GM12878 (cell line): ENCODE measurements at regions not wholly inside any gene's neighbourhood (a gene's known extent, or its start where the extent isn't known, plus 50 kb on each side); places are given as distances from the start of the nearest gene placed in this dataset.

ENCODE experiments used
- ATAC-seq: fragments of 200-7000 bp; cut with Tn5 transposase; 3 replicates; pipeline ENCODE4 v1.9.1; 2020; ENCODE audit warnings: mild to moderate bottlenecking, moderate library complexity
- BruUV-seq: library from RNA; stranded (reverse); fragments of 400-500 nt; replicated peaks from 2 replicates; lab custom pipeline; 2021; lab: Mats Ljungman, UMichigan
- CTCF ChIA-PET: fragments of 300-600 bp; sonication (Branson Sonifier 250); formaldehyde crosslinking; extraction: SDS; loops from one replicate; lab custom pipeline; 2021; ENCODE audit warnings: inconsistent platforms; lab: Yijun Ruan, JAX
- POLR2A ChIA-PET: fragments of 350-600 bp; formaldehyde crosslinking; extraction: SDS; loops from one replicate; lab custom pipeline; 2021; ENCODE audit warnings: inconsistent platforms; lab: Charles Lee
- RAD21 ChIA-PET: fragments of 300-600 bp; sonication (Branson Sonifier 250); formaldehyde crosslinking; loops from one replicate; lab custom pipeline; 2023; ENCODE audit warnings: antibody characterized with exemption; ENCODE audit not compliant: unreplicated experiment; lab: Charles Lee
- SMC1A ChIA-PET: fragments of 300-600 bp; sonication (Branson Sonifier 250); formaldehyde crosslinking; loops from one replicate; lab custom pipeline; 2023; ENCODE audit not compliant: unreplicated experiment, uncharacterized antibody; lab: Charles Lee
- DNase-seq: peaks from one replicate; pipeline ENCODE4 v3.0.0-alpha.2; 2011; ENCODE audit warnings: low read depth, low spot score
- FAIRE-seq: peaks from 3 replicates; lab custom pipeline; 2011; peaks lifted over from hg19 to GRCh38; lab: Jason Lieb, UNC
- H2AFZ ChIP-seq: 2 replicates; pipeline ENCODE4 v1.6.0; 2011; ENCODE audit warnings: low read depth, low read length, control low read depth; ENCODE audit not compliant: control insufficient read depth
- H3K27ac ChIP-seq: 2 replicates; pipeline ENCODE4 v1.5.1; 2011; ENCODE audit warnings: control low read depth; ENCODE audit not compliant: control insufficient read depth, insufficient read depth
- H3K27me3 ChIP-seq, 2 experiments: replicated peaks in 1 of 2; 2 replicates each; pipeline versions ENCODE4 v1.6.0 to v1.6.1; 2011; ENCODE audit warnings: low read length in 1 of 2; ENCODE audit not compliant: control insufficient read depth in 2 of 2, insufficient read depth in 2 of 2
- H3K36me3 ChIP-seq, 2 experiments: 2 replicates each; pipeline ENCODE4 v1.5.1; 2011; ENCODE audit warnings: low read length in 1 of 2; ENCODE audit not compliant: control insufficient read depth in 2 of 2, insufficient read depth in 2 of 2
- H3K4me1 ChIP-seq: 2 replicates; pipeline ENCODE4 v1.6.1; 2011; ENCODE audit warnings: mild to moderate bottlenecking, low read length, moderate library complexity, mixed read lengths; ENCODE audit not compliant: control insufficient read depth, insufficient read depth
- H3K4me2 ChIP-seq: 2 replicates; pipeline ENCODE4 v1.6.0; 2011; ENCODE audit warnings: control low read depth; ENCODE audit not compliant: control insufficient read depth, insufficient read depth
- H3K4me3 ChIP-seq: fragments of 200-600 bp; sonication (generic); 2 replicates; pipeline ENCODE4 v1.5.1; 2016
- H3K79me2 ChIP-seq: 2 replicates; pipeline ENCODE4 v1.6.0; 2011; ENCODE audit warnings: low read length; ENCODE audit not compliant: control insufficient read depth, insufficient read depth
- H3K9ac ChIP-seq: 2 replicates; pipeline ENCODE4 v1.8.0; 2011; ENCODE audit warnings: low read length, control low read depth, mixed read lengths; ENCODE audit not compliant: control insufficient read depth, insufficient read depth
- H3K9me3 ChIP-seq: replicated peaks from 3 replicates; pipeline ENCODE4 v1.5.1; 2011; ENCODE audit warnings: mild to moderate bottlenecking, low read length; ENCODE audit not compliant: control insufficient read depth, insufficient read depth
- H4K20me1 ChIP-seq: 2 replicates; pipeline ENCODE4 v1.6.0; 2011; ENCODE audit not compliant: control insufficient read depth, insufficient read depth
- CBX5 ChIP-seq: sonication (generic); IDR thresholded peaks from 2 replicates; pipeline ENCODE4 v1.6.1; 2016; ENCODE audit warnings: low read depth, moderate library complexity, mild to moderate bottlenecking, inconsistent platforms
- CHD4 ChIP-seq: fragments of 200-600 bp; sonication (generic); IDR thresholded peaks from 2 replicates; pipeline ENCODE4 v1.6.1; 2016; ENCODE audit warnings: mild to moderate bottlenecking
- EGR1 ChIP-seq, 2 experiments: IDR thresholded peaks; 1 replicate in 1 of 2; 2 replicates in 1 of 2; pipeline ENCODE4 v1.6.1; 2011 to 2012; ENCODE audit warnings: low read depth in 2 of 2, low read length in 2 of 2, borderline replicate concordance in 1 of 2, mild to moderate bottlenecking in 1 of 2, moderate library complexity in 1 of 2
- HDAC2 ChIP-seq: fragments of 200-600 bp; sonication (generic); IDR thresholded peaks from 2 replicates; pipeline ENCODE4 v1.6.1; 2017
- JUNB ChIP-seq: IDR thresholded peaks from 2 replicates; pipeline ENCODE4 v1.6.1; 2016; ENCODE audit warnings: antibody characterized with exemption, mild to moderate bottlenecking
- NKRF ChIP-seq: fragments of 450-650 bp; conservative IDR thresholded peaks from 2 replicates; pipeline ENCODE4 v1.6.1; 2017; ENCODE audit warnings: mild to moderate bottlenecking, moderate library complexity
- POU2F2 ChIP-seq: IDR thresholded peaks from 3 replicates; pipeline ENCODE4 v1.6.1; 2011; ENCODE audit warnings: low read depth, mild to moderate bottlenecking, low read length, borderline replicate concordance
- RB1 ChIP-seq: fragments of 450-650 bp; formaldehyde crosslinking; IDR thresholded peaks from 2 replicates; pipeline ENCODE4 v1.6.1; 2017; ENCODE audit warnings: mild to moderate bottlenecking, borderline replicate concordance
- RUNX3 ChIP-seq: IDR thresholded peaks from 2 replicates; pipeline ENCODE4 v1.6.1; 2012; ENCODE audit warnings: low read length, inconsistent platforms
- in situ Hi-C: fragments of 300-500 bp; cut with MboI; formaldehyde crosslinking; loops from 9 replicates; pipeline ENCODE4 v1.14.3; 2018; ENCODE audit warnings: mixed read lengths
- intact Hi-C: fragments of 100-400 bp; cut with micrococcal nuclease; formaldehyde crosslinking; loops from one replicate; pipeline ENCODE4 v1.14.2; 2022; ENCODE audit not compliant: unreplicated experiment

GRCh38 chr3:36229496-36229895 is 150.8 kb upstream of the STAC start (continued):
- TF ChIP-seq NKRF (no peak), CBX5 (no peak), POU2F2 (no peak), RUNX3 (no peak), JUNB (no peak), HDAC2 (no peak), EGR1 (IDR thresholded peaks at IDR 0.05; ENCODE audit: borderline replicate concordance in 1 of 2, low read depth in 2 of 2, low read length in 2 of 2) (no peak), RB1 (no peak)
- TF ChIP-seq, all 136 proteins: peak for 0

GRCh38 chr3:36232797-36233489 is 147.4 kb upstream of the STAC start:
- no peak overlapping the region for H3K9ac ChIP-seq
- ChIA-PET CTCF (no interaction called here), POLR2A (no interaction called here), RAD21 (no interaction called here), SMC1A (interaction anchor here (0.6 kb wide), 1 partner anchor 87 kb away, joined by 3 read pairs; no protein-coding TSS in a partner anchor)
- TF ChIP-seq CHD4: no peak
- H3K4me2 ChIP-seq: no peak overlapping the region
- in situ Hi-C loops (no loop called here), intact Hi-C loops (no loop called here)
- no peak for FAIRE-seq
- no peak overlapping the region for H3K27ac ChIP-seq
- no peak for DNase-seq
- H3K27me3 ChIP-seq: no peaks in the 10 kb centered on the region
- H3K4me1 ChIP-seq: no peaks in the 10 kb centered on the region
- H3K79me2 ChIP-seq: no peaks in the 10 kb centered on the region
- no TSS peak for BruUV-seq
- no peak overlapping the region for H3K4me3 ChIP-seq
- ATAC-seq: no peak
- no peaks in the 10 kb centered on the region for H4K20me1 ChIP-seq
- H3K9me3 ChIP-seq: no peaks in the 10 kb centered on the region
- H2AFZ ChIP-seq: no peak overlapping the region
- no peaks in the 10 kb centered on the region for H3K36me3 ChIP-seq
